HG02885 (cell line): ENCODE measurements at regions not wholly inside any gene's neighbourhood (a gene's known extent, or its start where the extent isn't known, plus 50 kb on each side); places are given as distances from the start of the nearest gene placed in this dataset.

Experiments used
- ATAC-seq: cut with Tn5 transposase; IDR thresholded peaks from one replicate; pipeline ENCODE4 v1.9.1; 2021; ENCODE audit warnings: mild to moderate bottlenecking; ENCODE audit not compliant: unreplicated experiment, poor library complexity

- ATAC-seq = no peak
Measured at GRCh38 chr1:5408401-5408800, 583.8 kb downstream of the NPHP4 start.

GRCh38 chr1:5405263-5405662 is 587.0 kb downstream of the NPHP4 start:
- no peak for ATAC-seq

GRCh38 chr1:5404412-5405203 is 587.6 kb downstream of the NPHP4 start:
- no peak for ATAC-seq

- ATAC-seq = no peak
Measured at GRCh38 chr1:5403935-5404334, 588.3 kb downstream of the NPHP4 start.

GRCh38 chr1:5402618-5403017 is 589.6 kb downstream of the NPHP4 start:
- ATAC-seq = no peak

GRCh38 chr1:5399771-5400170 is 592.5 kb downstream of the NPHP4 start:
- ATAC-seq = no peak

GRCh38 chr1:5396593-5396992 is 595.6 kb downstream of the NPHP4 start:
- no peak for ATAC-seq

- no peak for ATAC-seq
Measured at GRCh38 chr1:5394111-5394510, 598.1 kb downstream of the NPHP4 start.

GRCh38 chr1:5393603-5394002 is 598.6 kb downstream of the NPHP4 start:
- no peak for ATAC-seq

- ATAC-seq = no peak
Measured at GRCh38 chr1:5393146-5393545, 599.1 kb downstream of the NPHP4 start.

- no peak for ATAC-seq
Measured at GRCh38 chr1:5391725-5392124, 600.5 kb downstream of the NPHP4 start.

- ATAC-seq = no peak
Measured at GRCh38 chr1:5390504-5390903, 601.7 kb downstream of the NPHP4 start.

- no peak for ATAC-seq
Measured at GRCh38 chr1:5389101-5389885, 602.9 kb downstream of the NPHP4 start.

- no peak for ATAC-seq
Measured at GRCh38 chr1:5388622-5389021, 603.6 kb downstream of the NPHP4 start.

GRCh38 chr1:5386371-5386770 is 605.9 kb downstream of the NPHP4 start:
- no peak for ATAC-seq

- ATAC-seq = no peak
Measured at GRCh38 chr1:5385956-5386355, 606.3 kb downstream of the NPHP4 start.

GRCh38 chr1:5385096-5385799 is 607.0 kb downstream of the NPHP4 start:
- ATAC-seq = no peak

GRCh38 chr1:5381491-5381890 is 610.7 kb downstream of the NPHP4 start:
- no peak for ATAC-seq

GRCh38 chr1:5379176-5379759 is 613.0 kb downstream of the NPHP4 start:
- no peak for ATAC-seq

- no peak for ATAC-seq
Measured at GRCh38 chr1:5376538-5377247, 615.5 kb downstream of the NPHP4 start.
